Mesothelial cell of epicardium (in vitro differentiated cells): ENCODE measurements at regions not wholly inside any gene's neighbourhood (a gene's known extent, or its start where the extent isn't known, plus 50 kb on each side); places are given as distances from the start of the nearest gene placed in this dataset.
A peak's percentile ranks its signal among the peaks of the same experiment; 100 is the strongest.

ENCODE experiments used
- DNase-seq, 2 experiments: peaks; one replicate each; pipeline ENCODE4 v3.0.0; 2021; ENCODE audit warnings: low spot score in 2 of 2; ENCODE audit not compliant: unreplicated experiment in 2 of 2
- H3K27ac Mint-ChIP-seq: 2 replicates; pipeline ENCODE4 v1.8.0; 2021; ENCODE audit warnings: mixed read lengths
- H3K27me3 Mint-ChIP-seq: 2 replicates; pipeline ENCODE4 v1.8.0; 2021; ENCODE audit warnings: low read depth, mixed read lengths
- H3K36me3 Mint-ChIP-seq: 2 replicates; pipeline ENCODE4 v1.8.0; 2021; ENCODE audit warnings: mixed read lengths
- H3K4me1 Mint-ChIP-seq: 2 replicates; pipeline ENCODE4 v1.8.0; 2021; ENCODE audit warnings: mixed read lengths
- H3K4me3 Mint-ChIP-seq: 2 replicates; pipeline ENCODE4 v1.8.0; 2021; ENCODE audit warnings: mild to moderate bottlenecking, moderate library complexity, mixed read lengths
- H3K9me3 Mint-ChIP-seq: 2 replicates; pipeline ENCODE4 v1.8.0; 2021; ENCODE audit warnings: mixed read lengths
- CTCF ChIP-seq: fragments of 200-600 bp; sonication (generic); IDR thresholded peaks from one replicate; pipeline ENCODE4 v1.5.0; 2021; ENCODE audit warnings: antibody characterized with exemption; ENCODE audit not compliant: unreplicated experiment

DNA sequence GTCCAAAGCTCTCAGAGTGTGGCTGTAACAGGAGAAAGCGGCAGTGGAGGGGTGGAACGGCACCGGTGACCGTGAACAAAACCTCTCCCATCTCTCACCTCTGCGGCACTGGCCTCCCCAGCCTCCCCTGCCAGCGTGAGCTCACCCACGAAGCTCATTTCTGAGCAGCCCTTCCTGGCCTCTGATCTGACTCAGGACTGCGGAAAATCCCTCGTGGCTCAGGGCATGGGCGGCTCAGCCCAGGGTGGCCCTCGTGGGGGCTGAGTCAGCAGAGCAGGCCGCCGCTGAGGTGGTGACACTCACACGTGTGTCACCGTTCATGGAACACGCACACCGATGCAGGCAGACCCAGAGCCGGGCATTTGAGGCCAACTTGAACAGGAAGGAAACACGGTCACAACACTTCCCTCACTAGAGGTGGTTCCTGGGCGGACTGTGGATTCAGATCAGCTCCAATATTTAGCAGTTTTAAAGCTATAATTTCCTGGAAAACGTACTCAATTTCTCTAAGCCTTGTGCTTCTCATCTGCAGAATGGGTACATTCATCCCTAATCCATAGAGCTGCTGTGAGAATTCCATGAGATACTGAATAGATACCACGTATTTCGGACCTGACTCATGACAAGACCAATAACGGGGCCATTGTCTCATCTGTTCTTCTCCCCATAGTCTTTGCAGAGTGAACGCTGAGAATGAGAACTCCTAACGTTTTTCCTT is 115.0 kb upstream of the TMPRSS2 start:
- H3K4me3 Mint-ChIP-seq: no peak overlapping the region
- TF ChIP-seq CTCF: no peak
- H3K9me3 Mint-ChIP-seq: peaks cover 6% of the 10 kb centered on the region
- H3K27ac Mint-ChIP-seq: no peak overlapping the region
- H3K4me1 Mint-ChIP-seq: no peaks in the 10 kb centered on the region
- H3K36me3 Mint-ChIP-seq: no peaks in the 10 kb centered on the region
- H3K27me3 Mint-ChIP-seq: peaks cover 2% of the 10 kb centered on the region
- DNase-seq: no peak

DNA sequence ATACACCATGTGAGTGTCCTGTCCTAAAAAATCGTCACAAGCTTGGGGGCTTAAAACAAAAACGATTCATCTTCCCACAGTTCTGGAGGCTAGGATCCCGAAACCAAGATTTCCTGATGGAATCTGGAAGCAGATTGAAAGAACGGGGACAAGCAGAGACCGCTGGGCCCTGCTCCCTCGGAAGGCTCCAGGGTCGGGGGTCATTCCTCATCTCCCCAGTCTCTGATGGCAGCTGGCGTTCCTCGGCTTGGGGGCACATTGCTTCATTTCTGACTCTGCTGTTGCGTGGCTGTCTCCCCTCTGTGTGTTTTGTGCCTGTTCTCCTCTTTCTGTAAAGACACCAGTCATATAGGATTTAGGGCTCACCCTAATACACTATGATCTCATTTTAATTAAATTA is 114.2 kb upstream of the TMPRSS2 start:
- Mint-ChIP-seq H3K4me3 (no peak overlapping the region), H3K9me3 (peaks cover 6% of the 10 kb centered on the region), H3K27ac (no peak overlapping the region), H3K4me1 (no peaks in the 10 kb centered on the region), H3K27me3 (peaks cover 2% of the 10 kb centered on the region), H3K36me3 (no peaks in the 10 kb centered on the region)
- DNase-seq: no peak
- TF ChIP-seq CTCF: no peak

DNA sequence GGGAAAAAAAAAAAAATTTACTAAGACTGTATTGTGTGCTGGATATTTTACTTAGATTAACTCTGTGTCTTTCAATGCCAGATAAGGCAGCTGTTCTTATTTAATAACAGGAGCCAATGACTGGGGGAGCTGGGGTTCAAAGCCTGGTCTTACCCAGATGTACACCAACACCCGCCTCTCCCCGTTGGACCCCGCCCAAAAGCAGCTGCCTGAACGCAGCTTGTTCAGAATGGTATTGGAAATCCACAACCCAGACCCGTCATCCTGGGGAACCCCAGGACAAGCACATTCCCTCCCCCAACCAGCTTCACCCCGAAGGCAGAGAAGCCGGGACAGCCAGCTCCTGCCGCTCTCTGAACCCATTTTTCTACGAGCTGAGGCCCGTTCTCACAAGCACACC is 113.6 kb upstream of the TMPRSS2 start:
- H3K4me3 Mint-ChIP-seq: no peak overlapping the region
- H3K4me1 Mint-ChIP-seq: no peaks in the 10 kb centered on the region
- no peak for DNase-seq
- no peak overlapping the region for H3K27ac Mint-ChIP-seq
- no peaks in the 10 kb centered on the region for H3K36me3 Mint-ChIP-seq
- TF ChIP-seq CTCF: no peak
- H3K9me3 Mint-ChIP-seq: peaks cover 6% of the 10 kb centered on the region
- peaks cover 2% of the 10 kb centered on the region for H3K27me3 Mint-ChIP-seq

- H3K4me3 Mint-ChIP-seq: no peak overlapping the region
- no peak for TF ChIP-seq CTCF
- peaks cover 6% of the 10 kb centered on the region for H3K9me3 Mint-ChIP-seq
- no peak for DNase-seq
- peaks cover 2% of the 10 kb centered on the region for H3K4me1 Mint-ChIP-seq
- no peaks in the 10 kb centered on the region for H3K36me3 Mint-ChIP-seq
- no peak overlapping the region for H3K27ac Mint-ChIP-seq
- peaks cover 2% of the 10 kb centered on the region for H3K27me3 Mint-ChIP-seq
Measured at GRCh38 chr21:41620982-41621381, 113.0 kb upstream of the TMPRSS2 start.

GRCh38 chr21:41620541-41620940 is 112.6 kb upstream of the TMPRSS2 start:
- Mint-ChIP-seq H3K4me3 (no peak overlapping the region), H3K27me3 (peaks cover 2% of the 10 kb centered on the region), H3K4me1 (peaks cover 6% of the 10 kb centered on the region), H3K36me3 (no peaks in the 10 kb centered on the region), H3K27ac (no peak overlapping the region), H3K9me3 (peaks cover 6% of the 10 kb centered on the region)
- no peak for TF ChIP-seq CTCF
- no peak for DNase-seq

GRCh38 chr21:41616031-41616591 is 108.2 kb upstream of the TMPRSS2 start:
- H3K27me3 Mint-ChIP-seq: peaks cover 3% of the 10 kb centered on the region
- no peak for DNase-seq
- no peaks in the 10 kb centered on the region for H3K36me3 Mint-ChIP-seq
- H3K4me3 Mint-ChIP-seq: no peak overlapping the region
- peaks cover 30% of the 10 kb centered on the region for H3K4me1 Mint-ChIP-seq
- no peak for TF ChIP-seq CTCF
- H3K27ac Mint-ChIP-seq: peak overlapping the region; percentile 64
- no peaks in the 10 kb centered on the region for H3K9me3 Mint-ChIP-seq
